GM18511 (cell line): ENCODE measurements at regions not wholly inside any gene's neighbourhood (a gene's known extent, or its start where the extent isn't known, plus 50 kb on each side); places are given as distances from the start of the nearest gene placed in this dataset.
"Not testable (repeated sequence)": the region's sequence is repeated elsewhere in the genome, so short reads cannot be mapped to it uniquely, and the experiment has no call there.

Experiments
- ATAC-seq: cut with Tn5 transposase; IDR thresholded peaks from one replicate; pipeline ENCODE4 v1.9.1; 2021; ENCODE audit warnings: mild to moderate bottlenecking, moderate library complexity; ENCODE audit not compliant: unreplicated experiment

DNA sequence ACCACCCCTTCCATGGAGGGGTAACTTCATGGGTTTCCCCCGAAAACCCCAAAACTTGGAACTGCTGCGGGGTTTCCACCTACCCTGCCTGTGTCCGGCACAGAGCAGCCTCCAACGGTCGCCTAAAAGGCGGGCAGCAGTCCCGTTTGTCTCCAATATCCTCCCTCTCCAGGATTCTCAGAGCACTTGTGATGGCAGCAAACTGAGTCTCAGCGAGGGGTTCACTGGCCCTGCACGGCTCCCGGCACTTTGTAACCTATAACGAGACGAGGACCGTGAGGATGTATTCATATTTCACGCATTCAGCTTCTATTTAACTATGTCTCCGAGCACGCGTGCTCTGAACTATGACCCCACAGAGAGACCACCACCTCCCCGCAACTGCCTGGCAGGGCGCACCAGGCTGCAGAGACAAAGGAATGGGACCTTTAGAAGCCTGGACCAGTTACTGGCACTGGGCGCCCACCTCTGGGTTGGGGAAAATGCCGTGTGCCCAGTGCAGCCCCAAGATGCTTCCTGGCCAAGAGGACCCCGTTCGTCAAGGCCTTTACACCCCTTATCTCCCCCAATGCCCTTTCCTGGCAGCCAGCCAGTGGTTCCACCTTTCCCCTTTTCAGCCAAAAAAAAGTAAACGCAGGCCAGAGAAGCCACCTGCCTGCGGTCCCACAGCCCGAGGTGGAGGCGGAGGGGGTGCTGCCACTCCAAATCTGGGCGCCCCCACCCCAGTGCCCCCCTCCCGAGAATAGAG lies 173.1 kb upstream of the RTL1 start:
- no peak for ATAC-seq

DNA sequence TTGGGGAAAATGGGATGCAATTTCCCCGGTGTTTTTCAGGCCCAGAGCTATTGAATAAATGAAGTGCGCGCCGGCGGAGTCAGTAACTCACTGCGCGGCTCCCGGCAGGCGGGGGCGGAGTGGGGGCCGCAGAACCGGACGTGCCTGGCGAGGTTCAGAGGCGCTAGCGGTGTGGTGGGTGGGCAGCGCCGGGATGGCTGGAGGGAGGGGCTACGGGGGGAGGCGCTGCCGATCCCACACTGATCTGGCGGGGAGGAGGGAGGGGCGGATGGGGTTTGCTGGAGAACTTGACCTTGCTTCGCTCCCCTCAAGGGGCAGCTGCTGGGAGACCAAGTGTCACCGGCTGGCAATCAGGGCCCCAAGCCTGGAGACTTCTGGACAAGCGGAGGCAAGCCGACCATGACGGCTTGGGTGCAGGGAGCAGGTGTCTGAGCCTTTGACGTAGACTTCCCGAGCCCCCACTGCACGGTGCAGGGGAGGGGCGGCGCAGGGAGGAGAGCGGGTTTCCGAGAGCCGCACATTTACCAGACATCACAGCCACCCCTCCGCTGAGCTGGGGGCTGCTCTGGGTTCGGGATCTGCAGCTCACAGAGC lies 174.1 kb upstream of the RTL1 start:
- ATAC-seq = no peak

DNA sequence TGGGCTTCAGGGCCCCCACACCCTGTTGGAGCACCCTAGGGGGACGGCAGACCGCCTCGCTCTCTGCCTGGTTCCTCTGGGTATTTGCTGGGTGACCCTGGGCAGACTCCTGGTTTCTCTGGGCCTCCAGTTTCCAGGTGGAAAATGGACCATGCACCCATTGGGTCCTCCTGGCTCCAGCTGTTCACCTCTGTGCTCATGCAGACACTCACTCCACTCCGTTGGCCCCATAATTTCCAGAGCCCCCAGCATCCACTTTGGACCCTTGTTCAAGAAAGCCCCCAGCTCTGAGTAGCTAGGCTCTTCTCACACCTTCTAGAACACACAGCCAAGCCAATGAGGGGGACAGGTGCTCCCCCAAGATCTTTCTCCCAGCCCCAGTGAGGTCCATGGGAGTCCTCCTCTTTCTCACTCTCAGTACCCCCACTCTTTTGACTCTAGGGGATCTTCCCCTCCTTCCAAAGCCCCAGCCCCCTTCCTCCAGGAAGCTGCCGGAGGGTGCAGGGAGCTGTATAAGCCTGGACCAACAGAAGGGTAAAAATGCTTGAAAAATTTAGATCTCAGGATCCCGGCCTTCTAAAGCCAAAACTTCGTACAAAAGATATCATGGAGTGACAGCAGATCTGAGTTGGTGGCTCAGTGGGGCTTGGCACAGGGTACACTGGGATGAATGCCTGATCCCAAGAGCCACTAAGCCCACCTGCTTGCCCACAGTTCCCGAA lies 174.8 kb upstream of the RTL1 start:
- ATAC-seq = no peak

DNA sequence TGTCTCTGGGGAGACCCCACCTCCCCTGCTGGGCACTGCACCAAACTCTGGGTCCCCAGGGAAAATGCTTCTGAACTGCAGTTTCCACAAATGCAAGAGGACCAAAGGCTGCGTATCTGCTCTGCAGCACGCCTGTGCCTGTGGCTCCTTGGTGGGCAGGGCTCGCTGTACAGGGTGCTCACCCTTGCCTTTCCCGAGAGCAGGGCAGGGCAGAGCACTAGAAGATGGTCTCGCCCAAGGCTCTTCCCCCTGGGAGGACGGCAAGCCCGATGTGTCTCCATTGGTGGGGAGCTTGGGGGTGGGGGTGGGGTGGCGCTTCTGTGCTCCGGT lies 175.3 kb upstream of the RTL1 start:
- no peak for ATAC-seq

DNA sequence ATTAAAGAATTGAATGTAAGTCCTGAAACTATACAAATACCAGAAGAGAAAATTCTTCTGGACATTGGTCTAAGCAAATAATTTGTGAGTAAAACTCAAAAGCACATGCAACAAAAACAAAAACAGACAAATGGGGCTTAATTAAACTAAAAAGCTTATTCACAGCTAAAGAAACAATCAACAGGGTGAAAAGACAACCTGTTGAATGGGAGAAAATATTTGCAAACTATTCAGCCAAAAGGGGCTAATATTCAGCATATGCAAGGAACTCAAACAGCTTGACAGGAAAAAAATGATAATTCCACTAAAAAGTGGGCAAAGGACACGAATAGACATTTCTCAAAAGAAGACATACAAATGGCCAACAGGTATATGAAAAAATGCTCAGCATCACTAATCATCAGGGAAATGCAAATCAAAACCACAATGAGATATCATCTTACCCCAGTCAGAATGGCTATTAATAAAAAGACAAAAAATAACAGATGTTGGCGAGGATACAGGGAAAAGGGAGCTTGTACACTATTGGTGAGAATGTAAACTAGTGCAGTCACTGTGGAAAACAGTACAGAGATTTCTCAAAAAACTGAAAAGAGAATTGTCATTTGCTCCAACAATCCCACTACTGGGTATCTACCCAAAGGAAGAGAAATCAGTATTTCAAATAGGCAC lies 177.5 kb upstream of the RTL1 start:
- ATAC-seq = no peak

DNA sequence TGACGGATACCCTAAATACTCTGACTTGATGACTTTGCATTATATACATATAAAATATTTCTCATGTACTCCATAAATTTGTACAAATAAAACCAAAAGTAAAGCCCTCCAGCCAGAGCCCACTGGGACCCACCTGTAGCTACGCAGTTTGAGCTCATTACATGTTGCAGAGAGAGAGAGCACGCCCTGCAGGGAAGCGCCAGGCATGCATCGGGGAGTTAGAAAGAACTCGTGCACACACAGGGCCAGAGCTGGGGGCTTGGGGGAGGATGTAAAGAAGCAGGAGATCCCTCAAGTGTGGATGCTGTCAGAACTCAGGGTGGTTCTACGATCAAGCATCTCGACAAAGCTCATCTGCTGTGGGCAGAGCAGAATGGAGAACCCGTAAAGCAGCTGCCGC lies 178.5 kb upstream of the RTL1 start:
- ATAC-seq = no peak

DNA sequence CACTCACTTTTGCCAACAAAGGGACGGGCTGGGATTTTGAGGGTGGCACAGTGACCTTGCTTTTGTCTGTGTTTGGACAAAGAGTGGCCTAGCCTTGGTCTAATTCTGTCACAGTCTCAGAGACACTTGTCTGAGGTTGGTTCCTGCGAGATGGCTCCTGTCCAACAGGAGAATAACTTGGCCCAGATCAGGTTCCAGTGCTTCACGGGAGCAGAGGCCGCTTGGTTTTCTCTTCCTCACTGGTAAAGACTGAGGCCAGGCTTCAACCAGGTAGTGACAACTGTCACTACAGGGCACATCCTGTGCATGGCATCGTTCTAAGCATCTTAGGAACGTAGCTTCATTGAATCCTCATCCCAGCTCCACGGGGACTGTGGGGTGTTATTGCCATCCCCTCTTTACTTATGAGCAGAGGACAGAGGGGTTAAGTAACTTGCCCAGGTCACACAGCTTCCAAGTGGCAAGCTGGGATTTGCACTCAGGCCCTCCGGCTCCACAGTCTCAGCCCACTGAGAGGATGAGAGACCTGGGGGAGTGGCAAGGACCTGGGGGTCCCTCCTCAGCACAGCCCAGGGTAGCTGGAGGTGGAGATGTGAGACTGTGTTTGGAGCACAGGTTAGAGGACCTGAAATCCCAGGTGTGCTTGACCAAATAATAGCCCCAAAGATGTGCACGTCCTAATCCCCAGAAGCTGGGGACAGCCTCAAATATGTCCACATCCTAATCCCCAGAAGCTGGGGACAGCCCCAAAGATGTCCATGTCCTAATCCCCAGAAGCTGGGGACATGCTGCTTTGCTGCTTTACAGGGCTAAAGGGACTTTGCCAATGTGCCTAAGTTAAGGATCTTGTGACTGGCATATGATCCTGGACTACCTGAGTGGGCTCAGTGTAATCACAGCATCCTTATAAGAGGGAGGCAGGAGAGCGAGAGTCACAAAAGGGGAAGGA lies 179.2 kb upstream of the RTL1 start:
- no peak for ATAC-seq

DNA sequence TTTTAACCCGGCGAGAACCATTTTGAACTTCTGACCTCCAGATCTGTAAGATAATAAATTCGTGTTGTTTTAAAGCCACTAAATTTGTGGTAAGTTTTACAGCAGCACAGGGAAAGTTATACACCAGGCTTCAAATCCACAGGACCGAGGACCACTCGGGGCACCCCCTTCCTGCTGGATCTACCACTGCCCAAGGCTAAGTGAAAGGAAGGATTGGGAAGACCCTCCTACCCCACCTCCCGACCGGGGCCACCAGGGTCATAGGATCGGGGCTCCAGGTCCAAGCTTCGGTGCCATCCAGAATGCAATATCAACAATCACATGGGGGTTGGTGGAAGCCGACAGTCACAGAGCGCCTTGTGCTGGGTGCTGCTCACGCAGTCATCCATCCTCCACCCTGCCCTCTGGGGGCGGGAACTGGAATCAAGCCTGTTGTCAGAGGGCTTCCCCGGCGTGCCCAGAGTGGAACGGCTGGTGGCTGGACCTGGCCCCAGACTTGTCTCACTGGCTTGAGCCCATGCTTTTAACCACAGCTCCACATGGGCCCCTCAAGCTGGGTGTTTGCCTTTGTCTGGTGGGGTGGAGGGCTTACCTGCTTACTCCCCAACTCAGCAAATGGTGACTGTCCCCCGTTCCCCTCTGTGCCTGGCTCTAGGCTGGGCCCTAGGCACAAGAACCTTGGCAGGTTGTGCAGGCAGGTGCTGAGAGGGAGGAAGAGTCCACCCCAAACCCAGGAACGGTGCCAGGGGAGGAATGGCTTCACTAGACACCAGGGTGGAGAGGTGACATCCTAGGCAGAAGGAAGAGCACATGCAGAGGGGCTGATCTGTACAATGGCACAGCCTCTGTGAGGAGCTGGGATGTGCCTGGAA lies 180.3 kb upstream of the RTL1 start:
- no peak for ATAC-seq

DNA sequence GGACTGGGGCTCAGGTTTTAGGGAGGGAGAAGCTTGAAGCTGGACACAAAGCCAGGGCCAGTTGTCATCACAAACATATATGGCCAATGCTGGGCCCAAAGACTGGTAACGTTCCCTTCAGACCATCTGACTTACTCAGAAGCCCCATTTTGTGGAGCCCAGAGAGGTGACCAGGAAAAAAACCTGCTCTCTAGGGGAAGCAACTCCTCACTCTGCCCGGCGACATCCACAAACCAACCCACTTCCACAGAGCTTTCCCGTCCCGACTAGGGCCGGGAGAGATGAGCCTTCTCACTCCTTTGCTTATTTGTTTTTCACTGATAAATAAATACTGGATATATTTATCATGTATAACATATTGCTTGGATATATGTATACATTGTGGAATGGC lies 180.9 kb upstream of the RTL1 start:
- ATAC-seq = no peak

DNA sequence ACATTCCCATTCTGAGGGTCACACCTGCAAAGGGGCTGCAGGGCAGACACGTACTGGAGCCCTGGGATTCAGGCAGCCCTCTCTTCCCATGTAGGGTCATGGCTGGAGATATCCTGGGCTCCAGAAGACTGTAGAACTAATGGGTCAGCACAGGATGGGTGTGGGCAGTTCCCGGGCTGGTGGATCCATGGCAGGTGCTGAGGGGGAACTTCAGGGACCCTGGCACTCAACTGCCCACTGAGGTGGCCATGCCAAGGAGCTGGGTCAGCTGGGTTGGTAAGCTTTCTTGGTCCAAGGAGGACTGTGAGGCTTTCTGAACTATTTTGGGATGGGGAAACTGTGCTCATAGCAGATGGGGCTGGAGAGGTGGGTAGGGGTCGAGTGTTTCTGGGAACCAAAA lies 183.4 kb upstream of the RTL1 start:
- no peak for ATAC-seq

DNA sequence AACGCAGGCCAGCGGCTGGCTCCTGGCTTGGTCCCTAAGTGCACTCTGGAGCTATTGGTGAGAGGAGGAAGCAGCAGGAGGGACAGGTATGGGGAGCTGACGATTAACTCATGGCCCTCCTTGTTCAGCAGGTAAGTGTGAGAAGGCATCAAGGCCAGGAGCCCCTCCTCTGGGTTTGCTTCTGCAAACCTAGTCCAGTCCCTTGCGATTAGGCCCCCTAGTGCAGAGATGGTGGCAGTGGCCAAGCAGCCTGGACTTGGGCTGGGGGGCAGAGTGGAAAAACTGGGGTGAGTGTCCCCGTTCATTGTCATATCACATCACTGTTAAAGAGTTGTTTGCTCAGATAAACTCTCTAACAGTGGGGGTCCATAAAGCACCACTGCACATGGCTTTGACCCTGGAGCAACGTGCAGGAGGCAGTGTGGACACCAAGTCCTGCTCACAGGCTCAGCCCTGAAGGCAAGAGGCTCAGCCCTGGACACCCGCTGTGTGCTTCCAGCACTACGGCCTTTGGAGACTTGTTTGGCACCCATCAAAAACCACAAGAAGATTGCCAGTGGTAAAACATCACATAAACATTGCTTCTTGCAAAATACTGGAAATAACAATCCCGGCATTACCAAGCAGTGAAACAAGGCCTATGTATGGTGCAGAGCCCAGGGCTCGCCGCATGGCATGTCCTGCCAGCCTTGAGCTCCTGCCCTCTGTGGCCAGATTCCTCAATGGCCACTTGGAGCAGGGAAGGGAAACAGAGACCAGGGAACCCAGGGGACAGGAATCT lies 184.3 kb upstream of the RTL1 start:
- no peak for ATAC-seq

DNA sequence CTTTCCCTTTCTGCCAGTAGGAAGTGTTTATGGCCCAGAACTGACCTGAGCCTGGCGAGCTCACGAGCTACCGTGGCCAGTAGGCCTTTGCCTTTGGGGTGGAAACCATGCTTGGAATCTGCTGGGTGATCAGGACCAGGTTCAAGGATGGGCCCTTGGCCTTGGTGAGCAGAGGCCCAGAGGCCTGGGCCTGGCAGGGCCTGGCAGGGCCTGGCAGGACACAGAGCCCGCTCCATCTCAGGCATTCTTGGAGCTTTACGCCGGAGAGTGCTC lies 184.8 kb upstream of the RTL1 start:
- ATAC-seq = no peak

DNA sequence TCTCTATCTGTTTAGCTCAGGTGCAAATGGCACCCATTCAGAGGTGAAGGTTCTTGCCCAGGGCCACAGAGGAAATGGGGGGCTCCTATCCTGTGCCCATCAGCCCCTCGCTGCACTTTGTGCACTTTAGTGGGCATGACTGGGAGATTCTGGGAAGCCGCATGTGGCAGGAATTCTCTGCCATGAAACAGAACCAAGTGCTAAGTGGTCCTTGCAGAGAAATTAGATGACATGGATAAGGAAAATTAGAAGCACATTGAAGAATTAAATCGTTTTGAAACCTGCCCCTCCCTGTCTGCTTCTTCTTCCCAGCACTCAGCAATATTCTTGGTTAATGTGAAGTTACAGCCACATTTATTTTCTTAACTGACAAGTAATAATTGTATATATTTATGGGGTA lies 185.2 kb upstream of the RTL1 start:
- ATAC-seq = no peak

DNA sequence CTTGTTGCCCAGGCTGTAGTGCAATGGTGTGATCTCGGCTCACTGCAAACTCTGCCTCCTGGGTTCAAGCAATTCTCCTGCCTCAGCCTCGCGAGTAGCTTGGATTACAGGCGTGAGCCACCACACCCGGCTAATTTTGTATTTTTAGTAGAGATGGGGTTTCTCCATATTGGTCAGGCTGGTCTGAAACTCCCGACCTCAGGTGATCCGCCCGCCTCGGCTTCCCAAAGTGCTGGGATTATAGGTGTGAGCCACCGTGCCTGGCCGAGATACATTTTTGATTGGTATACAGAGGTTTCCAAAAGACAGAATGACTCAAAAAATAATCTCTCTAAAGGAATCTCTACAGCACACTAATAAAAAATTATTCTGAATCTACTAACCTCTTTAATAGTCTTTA lies 187.0 kb upstream of the RTL1 start:
- not testable (repeated sequence) for ATAC-seq

DNA sequence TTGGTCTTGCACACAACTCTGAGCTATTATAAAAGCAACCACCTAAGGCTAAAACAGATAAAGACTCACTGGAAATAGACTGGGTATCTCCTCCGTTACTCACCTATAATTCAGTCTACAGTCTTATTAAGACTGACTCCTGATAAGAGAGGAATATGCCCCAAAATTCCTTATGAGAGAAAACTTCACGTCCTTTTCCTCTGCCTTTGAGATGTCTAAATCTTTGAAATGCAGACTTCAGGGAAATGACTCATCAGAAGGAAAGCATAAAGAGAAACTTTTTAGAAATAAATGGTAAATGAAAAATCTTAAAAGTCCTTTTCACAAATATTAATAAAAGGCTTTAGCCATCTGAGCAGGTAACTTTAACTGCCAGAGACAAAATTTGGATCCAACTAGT lies 187.5 kb upstream of the RTL1 start:
- ATAC-seq = no peak

DNA sequence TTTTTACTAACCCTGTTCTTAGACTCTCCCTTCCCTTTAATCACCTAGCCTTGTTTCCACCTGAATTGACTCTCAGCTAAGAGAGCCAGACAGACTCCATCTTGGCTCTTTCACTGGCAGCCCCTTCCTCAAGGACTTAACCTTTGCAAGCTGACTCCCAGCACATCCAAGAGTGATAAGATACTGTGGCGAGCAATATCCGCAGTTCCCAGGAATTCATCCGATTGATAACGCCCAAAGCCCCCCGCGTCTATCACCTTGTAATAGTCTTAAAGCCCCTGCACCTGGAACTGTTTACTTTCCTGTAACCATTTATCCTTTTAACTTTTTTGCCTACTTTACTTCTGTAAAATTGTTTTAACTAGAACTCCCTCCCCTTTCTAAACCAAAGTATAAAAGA lies 191.4 kb upstream of the RTL1 start:
- not testable (repeated sequence) for ATAC-seq

DNA sequence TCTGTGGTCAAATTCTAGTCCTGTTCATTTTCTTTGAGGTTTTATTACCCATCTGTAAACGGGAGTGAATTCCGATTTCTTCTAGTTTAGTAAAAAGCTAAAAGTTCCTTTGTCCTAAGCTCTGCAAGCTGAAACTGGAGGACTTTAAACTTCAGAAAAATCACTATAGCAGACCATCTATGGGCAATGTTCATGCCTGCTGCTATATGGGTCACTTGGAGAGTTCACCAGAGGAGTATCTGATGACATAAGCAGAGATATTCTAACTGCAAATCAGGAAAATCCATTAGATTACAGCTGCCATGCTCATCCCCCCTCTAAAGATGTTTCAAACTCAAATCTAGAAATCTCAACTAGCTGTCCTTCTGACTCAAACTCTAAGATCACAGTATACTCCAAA lies 193.0 kb upstream of the RTL1 start:
- no peak for ATAC-seq

DNA sequence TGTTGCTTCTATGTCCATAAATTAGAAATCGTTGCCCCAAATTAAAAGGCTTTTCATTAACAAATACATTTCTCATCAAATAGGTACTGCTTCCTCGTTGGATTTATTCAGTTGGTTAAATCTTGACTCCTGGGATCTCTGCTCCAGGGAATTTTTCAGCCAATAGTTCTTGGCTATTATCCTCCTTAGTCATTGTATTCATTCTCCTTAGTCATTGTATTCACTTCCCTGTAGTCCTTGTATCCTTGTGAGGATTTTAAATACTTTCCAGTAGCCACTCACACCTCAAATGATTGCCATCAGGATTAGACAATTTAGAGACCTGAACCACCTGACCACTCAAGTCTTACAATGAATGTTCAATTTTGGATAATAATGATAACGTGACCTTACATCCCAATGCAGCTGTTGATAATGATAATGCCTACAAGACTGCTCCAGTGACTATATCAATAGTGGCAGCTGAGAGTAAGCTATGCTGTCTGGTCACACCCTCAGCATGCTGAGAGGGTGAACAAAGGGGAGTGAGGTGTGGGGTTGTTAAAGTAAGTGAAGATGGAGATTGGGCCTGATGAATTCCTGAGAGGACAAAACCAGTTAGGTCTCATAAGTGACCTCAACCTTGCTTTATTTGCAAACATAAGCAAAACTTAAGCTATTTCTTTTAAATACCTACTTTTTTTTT lies 193.7 kb upstream of the RTL1 start:
- no peak for ATAC-seq

DNA sequence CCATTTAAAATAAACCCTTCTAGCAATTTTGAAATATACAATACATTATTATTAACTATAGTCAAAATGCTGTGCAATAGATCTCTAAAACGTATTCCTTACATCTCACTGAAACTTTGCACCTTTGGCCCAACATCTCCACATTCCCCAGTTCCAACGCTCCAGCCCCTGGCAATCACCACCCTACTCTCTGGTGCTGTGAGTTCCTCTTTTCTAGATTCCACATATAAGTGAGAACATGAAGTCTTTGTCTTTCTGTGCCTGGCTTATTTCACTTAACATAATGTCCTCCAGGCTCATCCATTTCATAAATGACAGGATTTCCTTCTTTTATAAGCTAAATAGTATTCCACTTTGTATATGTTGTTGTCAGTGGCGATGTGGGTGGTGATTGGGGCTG lies 194.7 kb upstream of the RTL1 start:
- no peak for ATAC-seq
